Umbilical cord (tissue), 1 donor: ENCODE measurements at regions not wholly inside any gene's neighbourhood (a gene's known extent, or its start where the extent isn't known, plus 50 kb on each side); places are given as distances from the start of the nearest gene placed in this dataset.

ENCODE experiments used
- DNase-seq: peaks from one replicate; pipeline ENCODE4 v3.0.0-alpha.2; 2015; ENCODE audit warnings: low spot score

GRCh38 chr2:129757915-129758783 is 221.3 kb upstream of the RAB6C start:
- DNase-seq = no peak

GRCh38 chr2:129758784-129759471 is 220.5 kb upstream of the RAB6C start:
- DNase-seq = peak; percentile 46

- no peak for DNase-seq
These were observed 219.9 kb upstream of the RAB6C start for GRCh38 chr2:129759472-129760010.

GRCh38 chr2:129760669-129761068 is 218.8 kb upstream of the RAB6C start:
- DNase-seq = no peak

GRCh38 chr2:129761569-129762021 is 217.9 kb upstream of the RAB6C start:
- no peak for DNase-seq

- no peak for DNase-seq
These were observed 216.9 kb upstream of the RAB6C start for GRCh38 chr2:129762386-129763189.

GRCh38 chr2:129763190-129763846 is 216.1 kb upstream of the RAB6C start:
- DNase-seq = no peak

- no peak for DNase-seq
These were observed 215.5 kb upstream of the RAB6C start for GRCh38 chr2:129763966-129764365.

GRCh38 chr2:129764376-129765325 is 214.8 kb upstream of the RAB6C start:
- DNase-seq = no peak

- no peak for DNase-seq
These were observed 214.2 kb upstream of the RAB6C start for GRCh38 chr2:129765326-129765677.

- DNase-seq = no peak
These were observed 213.7 kb upstream of the RAB6C start for GRCh38 chr2:129765678-129766351.

GRCh38 chr2:129766374-129766993 is 213.0 kb upstream of the RAB6C start:
- DNase-seq = no peak

GRCh38 chr2:129767346-129768035 is 212.0 kb upstream of the RAB6C start:
- no peak for DNase-seq

- no peak for DNase-seq
These were observed 211.5 kb upstream of the RAB6C start for GRCh38 chr2:129768036-129768386.

GRCh38 chr2:129768485-129769184 is 210.8 kb upstream of the RAB6C start:
- DNase-seq = no peak

- DNase-seq = no peak
These were observed 210.1 kb upstream of the RAB6C start for GRCh38 chr2:129769185-129769991.
